ENCODE measurements at regions not wholly inside any gene's neighbourhood (a gene's known extent, or its start where the extent isn't known, plus 50 kb on each side); places are given as distances from the start of the nearest gene placed in this dataset.
"Not testable (repeated sequence)": the region's sequence is repeated elsewhere in the genome, so short reads cannot be mapped to it uniquely, and the experiment has no call there.

DNA sequence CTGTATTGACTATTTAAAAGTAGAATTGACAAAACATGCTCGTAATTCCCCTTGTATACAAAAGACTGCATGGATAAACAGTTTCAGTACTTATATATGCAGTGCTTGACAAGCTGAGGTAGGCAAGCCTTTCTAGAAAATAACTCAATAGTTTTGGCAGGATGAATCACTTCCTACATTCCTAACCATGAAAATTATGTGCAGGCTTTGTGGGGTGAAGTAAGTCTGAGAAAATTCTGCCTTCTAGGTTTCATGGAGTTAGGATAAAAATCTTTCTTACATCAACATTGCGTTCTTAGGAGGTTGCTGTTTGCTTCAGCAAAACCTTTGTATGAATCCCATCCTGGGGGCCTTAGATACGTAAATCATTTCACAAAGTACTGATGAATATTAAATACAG, 801.4 kb upstream of the EYS start:
- POLR2A ChIA-PET = no interaction called here
- no peak overlapping the region for H3K4me3 ChIP-seq (ENCODE audit: low read depth, low read length)
- CTCF ChIA-PET = no interaction called here
- TF ChIP-seq, protein P1, sequence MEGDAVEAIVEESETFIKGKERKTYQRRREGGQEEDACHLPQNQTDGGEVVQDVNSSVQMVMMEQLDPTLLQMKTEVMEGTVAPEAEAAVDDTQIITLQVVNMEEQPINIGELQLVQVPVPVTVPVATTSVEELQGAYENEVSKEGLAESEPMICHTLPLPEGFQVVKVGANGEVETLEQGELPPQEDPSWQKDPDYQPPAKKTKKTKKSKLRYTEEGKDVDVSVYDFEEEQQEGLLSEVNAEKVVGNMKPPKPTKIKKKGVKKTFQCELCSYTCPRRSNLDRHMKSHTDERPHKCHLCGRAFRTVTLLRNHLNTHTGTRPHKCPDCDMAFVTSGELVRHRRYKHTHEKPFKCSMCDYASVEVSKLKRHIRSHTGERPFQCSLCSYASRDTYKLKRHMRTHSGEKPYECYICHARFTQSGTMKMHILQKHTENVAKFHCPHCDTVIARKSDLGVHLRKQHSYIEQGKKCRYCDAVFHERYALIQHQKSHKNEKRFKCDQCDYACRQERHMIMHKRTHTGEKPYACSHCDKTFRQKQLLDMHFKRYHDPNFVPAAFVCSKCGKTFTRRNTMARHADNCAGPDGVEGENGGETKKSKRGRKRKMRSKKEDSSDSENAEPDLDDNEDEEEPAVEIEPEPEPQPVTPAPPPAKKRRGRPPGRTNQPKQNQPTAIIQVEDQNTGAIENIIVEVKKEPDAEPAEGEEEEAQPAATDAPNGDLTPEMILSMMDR (IDR thresholded peaks at IDR 0.05; ENCODE audit: insufficient read depth, low read length, missing control alignments) = no peak
- DNase-seq (ENCODE audit: low read depth, low spot score) = no peak

DNA sequence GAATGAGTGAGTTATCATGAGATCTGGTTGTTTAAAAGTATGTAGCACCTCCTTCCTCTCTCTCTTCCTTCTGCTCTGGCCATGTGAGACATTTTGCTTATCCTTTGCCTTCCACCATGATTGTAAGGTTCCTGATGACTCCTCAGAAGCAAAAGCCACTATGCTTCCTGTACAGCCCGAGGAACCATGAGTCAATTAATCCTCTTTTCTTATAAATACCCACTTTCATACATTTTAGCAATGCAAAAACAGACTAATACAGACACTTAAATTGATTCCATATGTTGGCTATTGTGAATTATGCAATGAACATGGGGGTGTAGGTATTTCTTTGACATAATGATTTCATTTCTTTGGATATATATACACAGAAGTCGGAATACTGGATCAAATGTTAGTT, 792.8 kb upstream of the EYS start:
- ChIA-PET CTCF (no interaction called here), POLR2A (no interaction called here)
- TF ChIP-seq, protein P1 (IDR thresholded peaks at IDR 0.05; ENCODE audit: insufficient read depth, low read length, missing control alignments) = no peak
- no peak overlapping the region for H3K4me3 ChIP-seq (ENCODE audit: low read depth, low read length)
- no peak for DNase-seq (ENCODE audit: low read depth, low spot score)

GRCh38 chr6:66496659-66497058, 789.6 kb upstream of the EYS start:
- no peak overlapping the region for H3K4me3 ChIP-seq (ENCODE audit: low read depth, low read length)
- DNase-seq (ENCODE audit: low read depth, low spot score) = no peak
- CTCF ChIA-PET = no interaction called here
- POLR2A ChIA-PET = no interaction called here
- TF ChIP-seq, protein P1 (IDR thresholded peaks at IDR 0.05; ENCODE audit: insufficient read depth, low read length, missing control alignments) = no peak

DNA sequence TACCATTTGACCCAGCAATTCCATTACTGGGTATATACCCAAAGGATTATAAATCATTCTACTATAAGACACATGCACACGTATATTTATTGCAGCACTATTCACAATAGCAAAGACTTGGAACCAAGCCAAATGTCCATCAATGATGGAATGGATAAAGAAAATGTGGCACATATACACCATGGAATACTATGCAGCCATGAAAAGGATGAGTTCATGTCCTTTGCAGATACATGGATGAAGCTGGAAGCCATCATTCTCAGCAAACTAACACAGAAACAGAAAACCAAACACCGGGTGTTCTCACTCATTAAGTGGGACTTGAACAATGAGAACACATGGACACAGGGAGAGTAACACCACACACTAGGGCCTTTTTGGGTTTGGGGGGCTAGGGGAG, 787.6 kb upstream of the EYS start:
- H3K4me3 ChIP-seq (ENCODE audit: low read depth, low read length); DNase-seq (ENCODE audit: low read depth, low spot score); POLR2A ChIA-PET; CTCF ChIA-PET: not testable (repeated sequence)

DNA sequence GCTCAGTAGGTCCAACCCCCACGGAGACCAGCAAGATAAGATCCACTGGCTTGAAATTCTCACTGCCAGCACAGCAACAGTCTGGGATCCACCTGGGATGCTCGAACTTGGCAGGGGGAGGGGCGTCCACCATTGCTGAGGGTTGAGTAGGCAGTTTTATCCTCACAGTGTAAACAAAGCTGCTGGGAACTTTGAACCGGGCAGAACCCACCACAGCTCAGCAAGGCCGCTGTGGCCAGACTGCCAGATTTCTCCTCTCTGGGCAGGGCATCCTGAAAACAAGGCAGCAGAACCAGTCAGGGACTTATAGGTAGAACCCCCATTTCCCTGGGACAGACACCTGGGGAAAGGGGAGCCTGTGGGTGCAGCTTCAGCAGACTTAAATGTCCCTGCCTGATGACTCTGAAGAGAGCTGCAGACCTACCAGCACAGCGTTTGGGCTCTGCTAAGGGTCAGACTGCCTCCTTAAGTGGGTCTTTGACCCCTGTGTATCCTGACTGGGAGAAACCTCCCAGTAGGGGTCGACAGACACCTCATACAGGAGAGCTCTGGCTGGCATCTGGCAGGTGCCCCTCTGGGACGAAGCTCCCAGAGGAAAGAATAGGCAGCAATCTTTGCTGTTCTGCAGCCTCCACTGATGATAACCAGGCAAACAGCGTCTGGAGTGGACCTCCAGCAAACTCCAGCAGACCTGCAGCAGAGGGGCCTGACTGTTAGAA, 782.4 kb upstream of the EYS start:
- POLR2A ChIA-PET = no interaction called here

DNA sequence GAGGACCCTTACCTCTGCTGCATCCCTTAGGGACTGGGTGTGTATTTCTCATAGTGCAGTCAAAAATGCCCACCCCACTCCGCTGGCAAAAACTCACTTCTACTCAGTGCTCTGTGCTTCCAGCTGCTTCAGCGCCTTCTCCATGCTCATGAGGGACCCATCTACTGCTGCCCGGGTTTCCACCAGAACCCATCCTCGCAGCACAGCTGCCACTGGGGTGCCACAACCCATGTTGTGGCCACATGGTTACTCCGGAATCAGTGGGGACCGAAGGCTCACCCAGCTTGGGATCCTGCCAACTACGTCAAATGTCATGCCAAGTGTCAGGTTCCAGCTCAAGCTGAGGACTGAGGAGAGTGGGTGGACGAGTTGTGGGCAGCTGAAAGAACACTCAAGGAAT, 774.2 kb upstream of the EYS start:
- TF ChIP-seq, protein P1 (IDR thresholded peaks at IDR 0.05; ENCODE audit: insufficient read depth, low read length, missing control alignments) = no peak
- ChIA-PET POLR2A (no interaction called here), CTCF (no interaction called here)
- H3K4me3 ChIP-seq (ENCODE audit: low read depth, low read length) = no peak overlapping the region
- no peak for DNase-seq (ENCODE audit: low read depth, low spot score)

More for the DNA sequence above, 782.4 kb upstream of the EYS start:
- TF ChIP-seq, protein P1 (IDR thresholded peaks at IDR 0.05; ENCODE audit: insufficient read depth, low read length, missing control alignments) = no peak
- CTCF ChIA-PET = no interaction called here
- DNase-seq (ENCODE audit: low read depth, low spot score) = no peak
- no peak overlapping the region for H3K4me3 ChIP-seq (ENCODE audit: low read depth, low read length)

DNA sequence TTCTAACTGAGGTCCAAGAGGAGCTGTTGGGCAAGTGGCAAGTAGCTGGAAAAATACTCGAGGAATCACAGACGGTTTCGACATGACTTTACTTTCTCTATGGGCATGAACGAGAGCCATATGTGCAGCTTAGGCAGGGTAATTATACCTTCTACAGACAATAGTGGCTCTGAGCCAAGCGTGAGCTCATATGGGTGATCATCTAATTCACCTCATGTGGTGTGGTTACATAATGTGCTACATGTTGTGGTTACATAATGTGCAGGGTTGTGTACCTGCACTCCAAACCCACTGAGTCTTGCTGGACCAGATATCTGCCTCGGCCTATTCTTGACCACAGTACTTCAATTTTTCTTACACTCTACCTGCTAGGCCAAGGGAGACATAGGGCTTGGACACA, 771.7 kb upstream of the EYS start:
- CTCF ChIA-PET = no interaction called here
- H3K4me3 ChIP-seq (ENCODE audit: low read depth, low read length) = no peak overlapping the region
- POLR2A ChIA-PET = no interaction called here
- no peak for DNase-seq (ENCODE audit: low read depth, low spot score)
- TF ChIP-seq, protein P1 (IDR thresholded peaks at IDR 0.05; ENCODE audit: insufficient read depth, low read length, missing control alignments) = no peak

Data from AG04449 (cell line).